WTC11 (cell line): ENCODE measurements at regions not wholly inside any gene's neighbourhood (a gene's known extent, or its start where the extent isn't known, plus 50 kb on each side); places are given as distances from the start of the nearest gene placed in this dataset.
"Not testable (repeated sequence)": the region's sequence is repeated elsewhere in the genome, so short reads cannot be mapped to it uniquely, and the experiment has no call there.

ENCODE experiments used
- ATAC-seq: fragments of 200-7000 bp; cut with Tn5 transposase; 2 replicates; pipeline ENCODE4 v1.10.0; 2021; ENCODE audit warnings: mild to moderate bottlenecking, moderate library complexity
- CTCF ChIA-PET: fragments of 300-600 bp; sonication (Branson Sonifier 250); formaldehyde crosslinking; loops from one replicate; lab custom pipeline; 2021; ENCODE audit warnings: antibody characterized with exemption; lab: Charles Lee
- POLR2A ChIA-PET: fragments of 350-600 bp; sonication (Branson Sonifier 250); formaldehyde crosslinking; loops from one replicate; lab custom pipeline; 2021; ENCODE audit warnings: antibody characterized with exemption; lab: Charles Lee
- DNase-seq: peaks from one replicate; pipeline ENCODE4 v3.0.0; 2021; ENCODE audit warnings: low spot score
- H3K27ac Mint-ChIP-seq: 2 replicates; pipeline ENCODE4 v1.8.0; 2021; ENCODE audit warnings: mixed read lengths
- H3K27me3 Mint-ChIP-seq: 2 replicates; pipeline ENCODE4 v1.8.0; 2021; ENCODE audit warnings: low read depth, mild to moderate bottlenecking, moderate library complexity, mixed read lengths
- H3K36me3 Mint-ChIP-seq: 2 replicates; pipeline ENCODE4 v1.8.0; 2021; ENCODE audit warnings: mixed read lengths
- H3K4me1 Mint-ChIP-seq: 2 replicates; pipeline ENCODE4 v1.8.0; 2022; ENCODE audit warnings: mixed read lengths
- H3K4me3 Mint-ChIP-seq: 2 replicates; pipeline ENCODE4 v1.8.0; 2021; ENCODE audit warnings: mild to moderate bottlenecking, moderate library complexity, mixed read lengths
- H3K9me3 Mint-ChIP-seq: 2 replicates; pipeline ENCODE4 v1.8.0; 2021; ENCODE audit warnings: mixed read lengths
- GABPB1 ChIP-seq: sonication (generic); formaldehyde crosslinking; IDR thresholded peaks from 2 replicates; pipeline ENCODE4 v1.8.1; 2023; ENCODE audit warnings: mild to moderate bottlenecking, missing genetic modification reagents

DNA sequence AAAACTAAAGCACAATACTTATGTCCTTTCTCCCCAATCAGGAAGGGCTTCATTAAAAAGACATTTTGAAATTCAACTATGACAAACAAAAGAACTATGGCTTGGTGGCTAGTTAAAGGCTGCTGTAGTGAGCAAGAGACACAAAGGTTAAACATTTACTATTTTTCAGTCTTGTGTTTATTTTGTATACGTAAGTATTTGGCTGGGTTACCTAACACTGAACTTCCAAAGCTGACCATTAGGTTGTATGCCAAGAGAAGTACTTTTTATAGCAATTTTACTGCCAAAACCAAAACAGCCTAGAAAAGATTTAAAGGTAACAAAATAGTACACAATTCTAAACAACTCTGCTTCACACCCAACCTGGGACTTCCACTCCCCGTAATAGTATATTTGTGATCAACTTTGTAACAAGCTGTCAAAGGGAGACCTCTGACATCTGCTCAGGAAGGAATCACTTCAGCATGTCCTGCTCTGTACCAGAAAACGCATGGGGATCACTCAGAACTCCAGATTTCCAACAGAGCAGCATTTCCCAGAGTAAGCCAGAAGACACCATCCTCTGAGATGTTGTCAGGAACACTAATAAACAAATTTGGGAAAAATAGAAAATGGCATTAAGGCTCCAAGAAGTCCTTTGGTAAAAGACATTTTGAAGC lies 69.0 kb upstream of the ZSCAN2 start:
- H3K36me3 Mint-ChIP-seq, H3K27me3 Mint-ChIP-seq, POLR2A ChIA-PET, H3K4me1 Mint-ChIP-seq, CTCF ChIA-PET, H3K9me3 Mint-ChIP-seq, ATAC-seq, H3K27ac Mint-ChIP-seq, DNase-seq, H3K4me3 Mint-ChIP-seq: not testable (repeated sequence)
- 0 out of 2 replicates have a peak, but pooled peaks have one; percentile 19 for TF ChIP-seq GABPB1

DNA sequence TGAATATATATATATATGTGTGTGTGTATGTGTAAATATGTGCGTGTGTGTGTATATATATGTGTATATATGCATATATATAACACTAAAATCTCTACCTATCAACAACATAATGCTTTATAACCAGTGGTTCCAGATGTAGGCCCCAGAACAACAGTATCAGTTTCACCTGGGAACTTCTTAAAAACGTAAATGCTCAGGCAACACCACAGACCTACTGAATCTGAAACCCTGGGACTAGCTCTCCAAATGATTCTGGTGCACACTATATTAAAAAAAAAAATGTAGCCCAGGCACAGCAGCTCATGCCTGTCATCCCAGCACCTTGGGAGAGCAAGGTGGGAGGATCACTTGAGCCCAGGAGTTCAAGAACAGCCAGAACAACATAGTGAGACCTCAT lies 67.1 kb upstream of the ZSCAN2 start:
- H3K36me3 Mint-ChIP-seq, H3K4me3 Mint-ChIP-seq, CTCF ChIA-PET, H3K9me3 Mint-ChIP-seq, DNase-seq, ATAC-seq, H3K27ac Mint-ChIP-seq, H3K4me1 Mint-ChIP-seq, POLR2A ChIA-PET, H3K27me3 Mint-ChIP-seq: not testable (repeated sequence)

DNA sequence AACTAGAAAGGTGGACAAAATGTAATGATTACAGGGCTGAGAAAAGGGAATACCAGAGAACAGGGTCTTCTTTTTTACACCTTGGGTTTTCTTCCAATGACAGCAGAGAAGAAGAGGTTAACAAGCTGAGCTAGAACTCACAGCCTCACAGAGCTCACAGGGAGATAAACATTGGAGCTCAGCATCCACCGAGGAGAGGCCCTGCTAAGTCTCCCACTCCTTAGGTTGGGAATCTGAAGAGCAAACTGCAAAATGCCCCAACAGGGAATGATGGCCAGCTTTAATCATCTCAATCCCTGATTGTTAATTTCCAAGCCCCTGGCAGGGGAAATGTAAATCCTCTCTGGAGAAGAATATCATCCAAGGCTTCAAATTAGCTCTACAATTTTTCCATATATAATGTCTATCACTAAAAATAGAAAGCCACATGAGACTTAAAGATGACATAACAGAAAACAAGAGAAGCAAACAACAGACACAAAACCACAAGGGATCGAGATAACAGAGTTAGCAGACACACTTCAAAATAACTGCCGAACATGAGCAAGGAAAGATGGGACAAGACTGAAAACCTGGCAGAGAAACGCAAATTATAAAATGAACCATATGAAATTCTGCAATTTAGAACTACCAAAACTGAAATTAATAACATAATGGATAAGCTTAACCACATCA lies 66.1 kb upstream of the ZSCAN2 start:
- DNase-seq, H3K9me3 Mint-ChIP-seq, ATAC-seq, POLR2A ChIA-PET, H3K36me3 Mint-ChIP-seq, CTCF ChIA-PET, H3K27ac Mint-ChIP-seq, H3K27me3 Mint-ChIP-seq, H3K4me3 Mint-ChIP-seq, H3K4me1 Mint-ChIP-seq: not testable (repeated sequence)

DNA sequence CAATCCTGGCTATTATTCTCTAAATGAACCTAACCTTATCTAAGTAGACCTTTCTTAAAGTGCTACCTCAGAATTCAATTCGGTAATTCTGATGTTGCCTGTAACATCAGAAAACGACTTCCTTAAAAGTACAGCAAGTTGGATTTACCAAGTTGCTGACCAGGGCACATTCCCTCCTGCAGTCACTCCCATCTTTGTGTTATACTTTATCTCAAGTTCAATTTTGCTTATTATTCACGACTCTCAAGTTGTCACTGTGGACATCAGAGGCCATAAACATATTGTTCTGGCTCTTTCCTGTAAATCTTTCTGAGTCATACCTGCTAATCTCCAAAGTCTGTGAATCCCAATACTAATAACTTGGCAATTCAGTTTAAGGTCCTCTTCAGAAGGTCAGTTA lies 64.6 kb upstream of the ZSCAN2 start:
- CTCF ChIA-PET, H3K27ac Mint-ChIP-seq, H3K36me3 Mint-ChIP-seq, H3K4me1 Mint-ChIP-seq, POLR2A ChIA-PET, H3K27me3 Mint-ChIP-seq, ATAC-seq, H3K9me3 Mint-ChIP-seq, DNase-seq, H3K4me3 Mint-ChIP-seq: not testable (repeated sequence)

- H3K36me3 Mint-ChIP-seq, DNase-seq, H3K27ac Mint-ChIP-seq, CTCF ChIA-PET, ATAC-seq, H3K27me3 Mint-ChIP-seq, H3K9me3 Mint-ChIP-seq, H3K4me3 Mint-ChIP-seq, POLR2A ChIA-PET, H3K4me1 Mint-ChIP-seq: not testable (repeated sequence)
Measured at GRCh38 chr15:84544586-84544985, 56.2 kb upstream of the ZSCAN2 start.

DNA sequence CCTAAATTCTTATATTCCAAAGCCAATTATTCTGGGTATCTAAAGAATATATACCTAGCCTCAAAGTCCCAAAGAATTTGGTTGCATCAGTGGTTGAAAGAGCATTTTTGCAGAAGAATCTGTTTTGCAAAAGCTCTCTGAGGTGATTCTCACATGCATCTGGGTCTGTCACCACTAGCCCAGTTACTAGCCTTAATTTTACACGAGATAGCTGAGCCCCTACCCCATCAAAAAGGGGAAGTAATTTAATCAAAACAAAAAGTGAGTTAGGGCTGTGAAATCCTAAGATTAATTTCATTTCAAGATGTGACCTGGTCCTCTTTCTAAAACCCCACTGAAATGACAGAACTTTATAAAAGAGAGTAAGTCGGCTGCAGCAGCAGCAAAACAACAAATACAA lies 53.7 kb upstream of the ZSCAN2 start:
- DNase-seq, H3K27me3 Mint-ChIP-seq, H3K4me1 Mint-ChIP-seq, ATAC-seq, H3K27ac Mint-ChIP-seq, H3K36me3 Mint-ChIP-seq, CTCF ChIA-PET, H3K9me3 Mint-ChIP-seq, POLR2A ChIA-PET, H3K4me3 Mint-ChIP-seq: not testable (repeated sequence)

- H3K4me1 Mint-ChIP-seq, H3K9me3 Mint-ChIP-seq, H3K36me3 Mint-ChIP-seq, H3K27ac Mint-ChIP-seq, POLR2A ChIA-PET, CTCF ChIA-PET, H3K27me3 Mint-ChIP-seq, DNase-seq, ATAC-seq, H3K4me3 Mint-ChIP-seq: not testable (repeated sequence)
Measured at GRCh38 chr15:84550503-84550902, 50.3 kb upstream of the ZSCAN2 start.
